ENCODE measurements at regions not wholly inside any gene's neighbourhood (a gene's known extent, or its start where the extent isn't known, plus 50 kb on each side); places are given as distances from the start of the nearest gene placed in this dataset.
A peak's percentile ranks its signal among the peaks of the same experiment; 100 is the strongest.

DNA sequence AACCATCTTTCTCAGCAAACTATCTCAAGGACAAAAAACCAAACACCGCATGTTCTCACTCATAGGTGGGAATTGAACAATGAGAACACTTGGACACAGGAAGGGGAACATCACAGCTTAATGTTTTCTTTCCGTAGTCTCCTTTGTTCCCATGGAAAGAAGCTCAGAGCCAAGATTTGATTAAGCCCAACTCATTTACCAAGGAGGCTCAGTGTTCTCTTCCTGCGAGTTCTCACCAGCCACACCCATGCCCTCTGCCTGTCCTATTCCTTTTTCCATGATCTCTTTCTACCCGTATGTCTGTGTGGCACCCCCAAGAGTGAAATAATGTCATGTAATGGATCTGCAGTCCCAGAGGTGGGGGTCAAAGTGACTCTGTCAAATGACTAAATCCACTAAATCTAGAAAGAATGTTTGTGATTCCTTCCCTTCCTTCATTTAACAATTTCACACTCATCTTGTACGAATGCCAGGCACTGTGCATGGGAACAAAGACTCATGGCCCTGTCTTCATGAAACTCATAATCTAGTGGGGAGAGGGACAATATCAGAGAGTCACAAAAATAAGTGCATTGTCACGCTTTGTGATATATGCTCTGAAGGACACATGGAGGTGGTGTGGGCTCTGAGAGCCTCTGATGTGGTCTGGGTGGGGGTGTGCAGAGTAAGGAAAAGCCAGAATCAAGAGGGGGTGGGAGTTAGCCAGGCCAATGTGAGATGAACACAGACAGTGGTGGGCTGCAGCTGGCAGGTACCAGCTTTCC lies 292.1 kb downstream of the CDC5L start:
- no peak overlapping the region for H3K27ac ChIP-seq (ENCODE audit: low read depth, low read length)
- H3K36me3 ChIP-seq (ENCODE audit: insufficient read depth, low read length): no peaks in the 10 kb centered on the region
- no peak for DNase-seq
- Mint-ChIP-seq H3K4me1 (no peaks in the 10 kb centered on the region), H3K4me3 (no peak overlapping the region), H3K27me3 (peaks cover 4 to 7% of the 10 kb centered on the region in 2 donors), H3K9me3 (peaks cover 0 to 1% (median 0%) of the 10 kb centered on the region in 5 donors), H3K36me3 (no peaks in the 10 kb centered on the region), H3K27ac (peak overlapping the region in 1 of 8 donors; percentile 43)
- H3K4me3 ChIP-seq (ENCODE audit: low read length): no peak overlapping the region
- H3K27me3 ChIP-seq (ENCODE audit: insufficient read depth, low read length, poor library complexity, severe bottlenecking): no peaks in the 10 kb centered on the region
- no peaks in the 10 kb centered on the region for H3K4me1 ChIP-seq (ENCODE audit: insufficient read depth, low read length)
- POLR2A ChIA-PET: no interaction called here
- CTCF ChIA-PET: no interaction called here
- H3K9me3 ChIP-seq (ENCODE audit: low read length): no peaks in the 10 kb centered on the region

DNA sequence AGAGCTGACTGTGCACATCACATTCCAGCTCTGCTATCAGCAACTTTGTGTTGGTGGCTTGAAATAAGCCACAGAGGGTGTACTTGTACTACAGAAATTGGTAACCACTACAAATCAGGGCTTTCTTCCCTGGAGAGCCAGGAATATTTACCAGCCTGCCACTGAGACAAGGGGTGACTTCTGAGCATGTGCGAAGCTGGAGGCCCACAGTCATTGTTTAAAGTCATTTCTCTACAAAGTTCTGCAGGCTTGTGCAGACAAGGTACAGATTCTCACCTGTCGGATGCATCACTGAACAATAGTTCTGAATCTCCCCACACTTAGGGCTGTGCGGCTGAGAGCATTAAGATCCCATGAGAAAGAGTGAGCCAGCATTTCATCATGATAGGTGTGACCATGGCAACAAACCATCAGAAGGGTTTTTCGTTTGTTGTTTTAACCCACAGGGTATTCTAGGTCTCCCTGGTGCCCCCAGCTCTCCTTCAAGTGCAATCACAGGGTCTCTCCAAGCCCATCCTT lies 292.8 kb downstream of the CDC5L start:
- no peak overlapping the region for H3K27ac Mint-ChIP-seq
- no peak overlapping the region for H3K4me3 Mint-ChIP-seq
- DNase-seq: no peak
- no peaks in the 10 kb centered on the region for H3K9me3 ChIP-seq (ENCODE audit: low read length)
- ChIA-PET POLR2A (no interaction called here), CTCF (no interaction called here)
- no peaks in the 10 kb centered on the region for H3K27me3 ChIP-seq (ENCODE audit: insufficient read depth, low read length, poor library complexity, severe bottlenecking)
- H3K4me1 ChIP-seq (ENCODE audit: insufficient read depth, low read length): no peaks in the 10 kb centered on the region
- H3K9me3 Mint-ChIP-seq: peaks cover 0 to 1% (median 0%) of the 10 kb centered on the region in 5 donors
- peaks cover 4 to 7% of the 10 kb centered on the region in 2 donors for H3K27me3 Mint-ChIP-seq
- no peaks in the 10 kb centered on the region for H3K36me3 Mint-ChIP-seq
- H3K4me1 Mint-ChIP-seq: no peaks in the 10 kb centered on the region
- no peaks in the 10 kb centered on the region for H3K36me3 ChIP-seq (ENCODE audit: insufficient read depth, low read length)
- no peak overlapping the region for H3K27ac ChIP-seq (ENCODE audit: low read depth, low read length)
- no peak overlapping the region for H3K4me3 ChIP-seq (ENCODE audit: low read length)

DNA sequence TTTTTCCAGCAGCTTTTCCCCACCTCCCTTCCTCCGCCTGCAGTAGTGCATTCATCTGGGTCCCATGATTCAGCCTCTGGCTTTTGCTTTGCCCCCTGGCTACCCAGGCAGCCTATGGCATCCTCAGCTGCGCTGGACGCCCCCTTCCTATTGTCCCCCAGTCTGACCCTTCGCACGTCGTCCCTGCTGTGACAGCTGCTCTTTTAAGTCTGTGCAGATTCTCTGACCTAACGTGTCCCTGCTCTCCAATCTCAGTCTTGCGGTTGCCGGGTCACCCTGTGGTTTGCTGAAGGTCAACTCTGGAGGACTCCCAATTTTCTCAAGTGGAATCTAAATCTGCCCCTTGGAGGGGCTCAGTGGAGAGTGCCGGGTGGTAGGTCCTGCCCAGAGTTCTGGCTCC lies 294.3 kb downstream of the CDC5L start:
- Mint-ChIP-seq H3K27ac (no peak overlapping the region), H3K9me3 (peaks cover 0 to 1% (median 0%) of the 10 kb centered on the region in 5 donors), H3K36me3 (no peaks in the 10 kb centered on the region), H3K27me3 (peaks cover 3 to 4% of the 10 kb centered on the region in 2 donors), H3K4me1 (no peaks in the 10 kb centered on the region), H3K4me3 (no peak overlapping the region)
- CTCF ChIA-PET: no interaction called here
- Histone ChIP-seq H3K9me3 (ENCODE audit: low read length) (no peaks in the 10 kb centered on the region), H3K4me1 (ENCODE audit: insufficient read depth, low read length) (no peaks in the 10 kb centered on the region), H3K4me3 (ENCODE audit: low read length) (no peak overlapping the region), H3K27me3 (ENCODE audit: insufficient read depth, low read length, poor library complexity, severe bottlenecking) (no peaks in the 10 kb centered on the region), H3K36me3 (ENCODE audit: insufficient read depth, low read length) (no peaks in the 10 kb centered on the region), H3K27ac (ENCODE audit: low read depth, low read length) (no peak overlapping the region)
- POLR2A ChIA-PET: no interaction called here
- DNase-seq: no peak

DNA sequence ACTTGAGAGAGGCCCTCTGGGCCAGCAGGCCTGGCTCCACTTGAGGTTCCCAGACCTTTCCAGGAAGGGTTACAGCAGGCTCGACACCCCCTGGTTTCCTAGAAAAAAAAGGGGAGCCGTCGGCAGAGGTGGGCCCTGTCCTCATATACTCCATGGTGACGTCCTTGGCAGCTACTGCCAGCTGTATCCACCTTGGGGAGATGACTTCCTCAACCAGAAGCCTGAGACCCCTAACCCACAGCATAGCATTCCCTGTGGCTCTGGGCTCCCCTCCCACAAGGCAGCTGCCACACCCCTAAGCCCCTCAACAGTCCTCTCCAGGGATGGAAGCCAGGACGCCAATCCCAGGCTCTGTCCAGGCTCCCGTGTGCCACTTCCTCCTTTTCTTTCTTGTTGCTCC lies 294.8 kb downstream of the CDC5L start:
- POLR2A ChIA-PET: no interaction called here
- no peaks in the 10 kb centered on the region for H3K27me3 ChIP-seq (ENCODE audit: insufficient read depth, low read length, poor library complexity, severe bottlenecking)
- H3K4me3 ChIP-seq (ENCODE audit: low read length): no peak overlapping the region
- no peak overlapping the region for H3K27ac ChIP-seq (ENCODE audit: low read depth, low read length)
- H3K9me3 ChIP-seq (ENCODE audit: low read length): no peaks in the 10 kb centered on the region
- no peaks in the 10 kb centered on the region for H3K36me3 ChIP-seq (ENCODE audit: insufficient read depth, low read length)
- CTCF ChIA-PET: no interaction called here
- no peak overlapping the region for H3K4me3 Mint-ChIP-seq
- H3K4me1 ChIP-seq (ENCODE audit: insufficient read depth, low read length): no peaks in the 10 kb centered on the region
- H3K4me1 Mint-ChIP-seq: no peaks in the 10 kb centered on the region
- peaks cover 4 to 7% of the 10 kb centered on the region in 2 donors for H3K27me3 Mint-ChIP-seq
- DNase-seq: no peak
- peaks cover 0 to 2% (median 0%) of the 10 kb centered on the region in 5 donors for H3K9me3 Mint-ChIP-seq
- no peaks in the 10 kb centered on the region for H3K36me3 Mint-ChIP-seq
- no peak overlapping the region for H3K27ac Mint-ChIP-seq

DNA sequence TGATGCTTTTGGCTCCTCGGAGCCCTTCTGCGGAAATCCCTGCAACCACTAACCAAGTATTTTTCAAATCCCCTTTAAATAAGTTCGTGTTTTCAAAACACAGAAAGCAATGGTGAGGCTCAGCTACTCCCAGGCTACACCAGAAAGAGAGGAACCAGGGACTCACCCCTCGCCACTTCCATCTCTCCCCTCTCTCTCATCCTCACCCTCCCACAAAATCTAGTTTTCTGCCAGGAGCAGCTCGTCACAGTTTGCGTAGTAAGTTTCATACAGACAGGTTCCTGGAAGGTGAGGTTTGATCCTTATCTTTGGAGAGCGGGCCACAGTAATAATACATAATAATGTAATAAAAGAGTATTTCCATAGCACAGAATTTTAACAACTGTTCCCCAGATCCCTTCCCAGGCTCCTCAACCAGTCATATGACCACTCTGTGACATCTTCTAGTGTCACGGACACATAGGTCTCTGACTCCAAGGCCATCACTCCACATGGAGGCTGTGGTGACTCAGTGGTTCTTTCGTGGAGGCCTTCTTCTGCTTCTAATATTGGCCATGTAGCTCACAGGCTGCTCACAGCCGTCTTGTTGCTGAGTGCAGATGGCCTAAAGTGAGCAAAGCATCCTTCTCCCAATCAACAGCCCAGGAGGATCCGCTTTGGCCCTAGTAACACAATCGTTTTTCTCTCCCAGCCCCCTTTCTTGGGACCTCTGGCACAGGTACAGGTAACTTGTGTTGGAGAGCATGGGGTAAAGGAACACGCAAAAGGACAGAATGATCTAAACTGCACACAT lies 295.7 kb downstream of the CDC5L start:
- ChIA-PET CTCF (no interaction called here), POLR2A (no interaction called here)
- no peaks in the 10 kb centered on the region for H3K36me3 ChIP-seq (ENCODE audit: insufficient read depth, low read length)
- no peak overlapping the region for H3K4me3 ChIP-seq (ENCODE audit: low read length)
- Mint-ChIP-seq H3K4me1 (no peaks in the 10 kb centered on the region), H3K27ac (no peak overlapping the region), H3K4me3 (no peak overlapping the region), H3K9me3 (peaks cover 0 to 3% (median 2%) of the 10 kb centered on the region in 5 donors), H3K36me3 (no peaks in the 10 kb centered on the region), H3K27me3 (peaks cover 2 to 8% of the 10 kb centered on the region in 2 donors)
- no peaks in the 10 kb centered on the region for H3K27me3 ChIP-seq (ENCODE audit: insufficient read depth, low read length, poor library complexity, severe bottlenecking)
- no peak overlapping the region for H3K27ac ChIP-seq (ENCODE audit: low read depth, low read length)
- H3K4me1 ChIP-seq (ENCODE audit: insufficient read depth, low read length): no peaks in the 10 kb centered on the region
- DNase-seq: no peak
- no peaks in the 10 kb centered on the region for H3K9me3 ChIP-seq (ENCODE audit: low read length)

DNA sequence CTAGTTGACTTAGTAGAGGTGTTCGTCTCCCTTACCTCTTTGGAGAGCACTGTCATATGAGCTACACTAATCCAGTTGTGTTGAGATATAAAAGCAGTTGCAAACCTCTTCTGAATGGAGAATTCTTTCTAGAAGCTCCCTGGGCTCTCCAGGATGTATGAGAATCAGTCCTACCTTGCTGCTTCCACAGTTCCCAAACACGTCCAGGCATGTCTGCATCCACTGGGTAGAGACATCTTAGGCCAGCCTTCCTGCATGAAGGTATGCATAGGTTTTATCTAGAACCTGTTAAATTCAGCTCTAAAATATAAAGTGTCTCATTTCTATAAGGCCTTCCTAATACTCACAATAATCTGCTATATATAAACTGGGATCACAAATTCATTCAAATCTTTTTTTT lies 297.7 kb downstream of the CDC5L start:
- Mint-ChIP-seq H3K27ac (no peak overlapping the region), H3K4me1 (no peaks in the 10 kb centered on the region), H3K36me3 (peaks cover 0 to 8% (median 0%) of the 10 kb centered on the region in 3 donors), H3K27me3 (peaks cover 4 to 5% of the 10 kb centered on the region in 2 donors), H3K9me3 (peaks cover 0 to 9% (median 3%) of the 10 kb centered on the region in 5 donors), H3K4me3 (no peak overlapping the region)
- DNase-seq: no peak
- no peaks in the 10 kb centered on the region for H3K9me3 ChIP-seq (ENCODE audit: low read length)
- CTCF ChIA-PET: no interaction called here
- no peaks in the 10 kb centered on the region for H3K4me1 ChIP-seq (ENCODE audit: insufficient read depth, low read length)
- no peaks in the 10 kb centered on the region for H3K36me3 ChIP-seq (ENCODE audit: insufficient read depth, low read length)
- POLR2A ChIA-PET: no interaction called here
- no peaks in the 10 kb centered on the region for H3K27me3 ChIP-seq (ENCODE audit: insufficient read depth, low read length, poor library complexity, severe bottlenecking)
- no peak overlapping the region for H3K27ac ChIP-seq (ENCODE audit: low read depth, low read length)
- H3K4me3 ChIP-seq (ENCODE audit: low read length): no peak overlapping the region

DNA sequence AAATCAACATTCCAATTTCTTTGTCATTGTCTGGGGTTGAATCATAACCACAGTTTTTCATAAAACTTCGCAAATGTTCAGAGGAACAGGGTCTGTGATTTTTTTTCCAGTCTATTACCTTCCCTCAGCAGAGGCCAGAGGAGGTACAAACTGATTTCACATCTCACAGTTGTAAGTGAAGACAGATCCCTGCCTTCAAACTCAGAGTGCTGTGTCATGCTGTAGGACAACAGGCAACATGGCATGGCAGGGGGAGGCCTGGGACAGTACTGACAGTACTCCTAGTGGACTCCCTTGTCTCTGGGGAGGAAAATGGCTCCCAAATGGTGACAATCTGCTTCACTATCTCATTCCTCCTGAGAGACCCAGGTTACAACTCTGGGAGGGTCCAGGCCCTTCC lies 308.6 kb downstream of the CDC5L start:
- H3K4me1 Mint-ChIP-seq: no peaks in the 10 kb centered on the region
- Histone ChIP-seq H3K27me3 (ENCODE audit: insufficient read depth, low read length, poor library complexity, severe bottlenecking) (no peaks in the 10 kb centered on the region), H3K4me1 (ENCODE audit: insufficient read depth, low read length) (no peaks in the 10 kb centered on the region)

DNA sequence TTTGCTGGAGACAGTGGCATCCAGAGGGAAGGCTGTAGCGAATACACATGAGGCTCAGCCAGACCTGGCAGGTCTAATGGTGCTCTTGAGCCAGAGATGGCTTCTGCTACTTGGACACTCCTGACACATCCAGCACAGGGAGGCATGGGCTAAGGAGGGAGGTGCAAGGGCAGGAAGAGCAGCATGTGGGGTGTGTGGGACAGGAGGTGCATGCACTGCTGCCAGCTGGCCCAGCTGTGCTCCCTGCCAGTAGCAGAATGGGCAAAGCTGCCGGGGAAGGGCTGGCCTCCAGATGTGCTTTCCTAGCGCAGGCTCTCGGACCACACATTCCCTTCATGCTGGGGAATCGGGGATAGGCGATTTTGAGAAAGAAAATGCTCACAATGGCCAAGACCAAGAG lies 309.2 kb downstream of the CDC5L start:
- ChIA-PET POLR2A (no interaction called here), CTCF (no interaction called here)
- Mint-ChIP-seq H3K4me3 (no peak overlapping the region), H3K4me1 (no peaks in the 10 kb centered on the region), H3K27me3 (peaks cover 5 to 8% of the 10 kb centered on the region in 2 donors), H3K27ac (no peak overlapping the region), H3K9me3 (peaks cover 0 to under 1% (median 0%) of the 10 kb centered on the region in 5 donors), H3K36me3 (no peaks in the 10 kb centered on the region)
- Histone ChIP-seq H3K36me3 (ENCODE audit: insufficient read depth, low read length) (no peaks in the 10 kb centered on the region), H3K4me1 (ENCODE audit: insufficient read depth, low read length) (no peaks in the 10 kb centered on the region), H3K27ac (ENCODE audit: low read depth, low read length) (no peak overlapping the region), H3K4me3 (ENCODE audit: low read length) (no peak overlapping the region), H3K27me3 (ENCODE audit: insufficient read depth, low read length, poor library complexity, severe bottlenecking) (no peaks in the 10 kb centered on the region), H3K9me3 (ENCODE audit: low read length) (no peaks in the 10 kb centered on the region)
- no peak for DNase-seq

More for the DNA sequence above, 308.6 kb downstream of the CDC5L start:
- H3K9me3 ChIP-seq (ENCODE audit: low read length): no peaks in the 10 kb centered on the region
- peaks cover 0 to 2% (median 0%) of the 10 kb centered on the region in 5 donors for H3K9me3 Mint-ChIP-seq
- H3K36me3 ChIP-seq (ENCODE audit: insufficient read depth, low read length): no peaks in the 10 kb centered on the region
- ChIA-PET CTCF (no interaction called here), POLR2A (no interaction called here)
- no peak overlapping the region for H3K4me3 Mint-ChIP-seq
- DNase-seq: no peak
- no peak overlapping the region for H3K27ac ChIP-seq (ENCODE audit: low read depth, low read length)
- no peaks in the 10 kb centered on the region for H3K36me3 Mint-ChIP-seq
- no peak overlapping the region for H3K4me3 ChIP-seq (ENCODE audit: low read length)
- peaks cover 4 to 5% of the 10 kb centered on the region in 2 donors for H3K27me3 Mint-ChIP-seq
- no peak overlapping the region for H3K27ac Mint-ChIP-seq
